Uterus (tissue), 3 donors: ENCODE measurements at regions not wholly inside any gene's neighbourhood (a gene's known extent, or its start where the extent isn't known, plus 50 kb on each side); places are given as distances from the start of the nearest gene placed in this dataset.

Experiments used
- DNase-seq, 2 donors: peaks; one replicate each; pipeline ENCODE4 v3.0.0-alpha.2; 2019 to 2020
- H3K27ac ChIP-seq, 2 donors: fragments of 200-600 bp; sonication (generic); 1 replicate in 1 of 2; 2 replicates in 1 of 2; pipeline ENCODE4 v1.5.1; 2016 to 2018
- H3K27me3 ChIP-seq, 2 donors: fragments of 200-600 bp; sonication (generic); one replicate each; pipeline ENCODE4 v1.5.1; 2018 to 2019; ENCODE audit warnings: control low read depth in 1 of 2
- H3K36me3 ChIP-seq, 2 donors: fragments of 200-600 bp; sonication (generic); one replicate each; pipeline ENCODE4 v1.5.1; 2019; ENCODE audit warnings: control low read depth in 1 of 2
- H3K4me1 ChIP-seq, 2 donors: fragments of 200-600 bp; sonication (generic); one replicate each; pipeline ENCODE4 v1.5.1; 2018 to 2019; ENCODE audit warnings: control low read depth in 1 of 2
- H3K4me3 ChIP-seq, 2 donors: fragments of 200-600 bp; sonication (generic); 1 replicate in 1 of 2; 2 replicates in 1 of 2; pipeline ENCODE4 v1.5.1; 2018 to 2019; ENCODE audit warnings: mild to moderate bottlenecking in 1 of 2
- H3K9me3 ChIP-seq, 2 donors: fragments of 200-600 bp; sonication (generic); one replicate each; pipeline ENCODE4 v1.5.1; 2019; ENCODE audit warnings: control low read depth in 1 of 2
- POLR2A ChIP-seq, 2 donors: fragments of 450-650 bp; IDR thresholded peaks; one replicate each; pipeline ENCODE4 v1.6.1; 2016; ENCODE audit warnings: antibody characterized with exemption in 2 of 2, mild to moderate bottlenecking in 1 of 2, moderate library complexity in 1 of 2
- intact Hi-C: fragments of 100-400 bp; cut with DNase I; formaldehyde crosslinking; loops from one replicate; pipeline ENCODE4 v1.15.1; 2023; ENCODE audit warnings: low total_unique reads
- TF ChIP-seq, protein P1 (sequence below), 4 experiments: fragments of 200-600 bp in 2 of 4; fragments of 450-650 bp in 2 of 4; sonication (generic) in 2 of 4; IDR thresholded peaks; one replicate each; pipeline ENCODE4 v1.5.1; 2016 to 2019; ENCODE audit warnings: antibody characterized with exemption in 4 of 4, mild to moderate bottlenecking in 2 of 4, moderate library complexity in 1 of 4
- donor health status: DM: yes; HTN: yes; CAD: no.

DNA sequence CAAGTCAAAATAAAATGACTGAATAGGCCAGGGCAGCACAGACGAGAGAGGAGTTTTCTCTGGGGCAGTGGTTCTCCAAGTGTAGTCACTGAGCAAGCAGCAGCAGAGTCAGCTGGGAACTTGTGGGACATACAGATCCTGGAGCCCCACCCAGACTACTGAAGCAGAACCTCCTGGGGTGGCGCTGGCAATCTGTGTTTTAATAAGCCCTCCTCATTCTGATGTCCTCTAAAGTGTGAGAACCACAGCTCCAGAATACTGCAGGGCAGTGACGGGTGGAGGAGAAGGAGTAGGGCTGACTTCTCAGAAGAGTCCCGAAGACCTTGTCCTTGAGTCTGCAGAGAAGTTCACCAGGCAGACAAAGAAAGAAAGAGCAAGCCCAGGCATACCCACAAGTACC lies 251.3 kb upstream of the HES1 start:
- H3K4me3 ChIP-seq = no peak overlapping the region
- no peak overlapping the region for H3K27ac ChIP-seq
- H3K27me3 ChIP-seq = no peaks in the 10 kb centered on the region
- intact Hi-C loops = no loop called here
- H3K36me3 ChIP-seq = no peaks in the 10 kb centered on the region
- DNase-seq = no peak
- TF ChIP-seq, protein P1, sequence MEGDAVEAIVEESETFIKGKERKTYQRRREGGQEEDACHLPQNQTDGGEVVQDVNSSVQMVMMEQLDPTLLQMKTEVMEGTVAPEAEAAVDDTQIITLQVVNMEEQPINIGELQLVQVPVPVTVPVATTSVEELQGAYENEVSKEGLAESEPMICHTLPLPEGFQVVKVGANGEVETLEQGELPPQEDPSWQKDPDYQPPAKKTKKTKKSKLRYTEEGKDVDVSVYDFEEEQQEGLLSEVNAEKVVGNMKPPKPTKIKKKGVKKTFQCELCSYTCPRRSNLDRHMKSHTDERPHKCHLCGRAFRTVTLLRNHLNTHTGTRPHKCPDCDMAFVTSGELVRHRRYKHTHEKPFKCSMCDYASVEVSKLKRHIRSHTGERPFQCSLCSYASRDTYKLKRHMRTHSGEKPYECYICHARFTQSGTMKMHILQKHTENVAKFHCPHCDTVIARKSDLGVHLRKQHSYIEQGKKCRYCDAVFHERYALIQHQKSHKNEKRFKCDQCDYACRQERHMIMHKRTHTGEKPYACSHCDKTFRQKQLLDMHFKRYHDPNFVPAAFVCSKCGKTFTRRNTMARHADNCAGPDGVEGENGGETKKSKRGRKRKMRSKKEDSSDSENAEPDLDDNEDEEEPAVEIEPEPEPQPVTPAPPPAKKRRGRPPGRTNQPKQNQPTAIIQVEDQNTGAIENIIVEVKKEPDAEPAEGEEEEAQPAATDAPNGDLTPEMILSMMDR (IDR thresholded peaks at IDR 0.05) = no peak
- no peak for TF ChIP-seq POLR2A (IDR thresholded peaks at IDR 0.05)
- no peaks in the 10 kb centered on the region for H3K4me1 ChIP-seq
- no peaks in the 10 kb centered on the region for H3K9me3 ChIP-seq

DNA sequence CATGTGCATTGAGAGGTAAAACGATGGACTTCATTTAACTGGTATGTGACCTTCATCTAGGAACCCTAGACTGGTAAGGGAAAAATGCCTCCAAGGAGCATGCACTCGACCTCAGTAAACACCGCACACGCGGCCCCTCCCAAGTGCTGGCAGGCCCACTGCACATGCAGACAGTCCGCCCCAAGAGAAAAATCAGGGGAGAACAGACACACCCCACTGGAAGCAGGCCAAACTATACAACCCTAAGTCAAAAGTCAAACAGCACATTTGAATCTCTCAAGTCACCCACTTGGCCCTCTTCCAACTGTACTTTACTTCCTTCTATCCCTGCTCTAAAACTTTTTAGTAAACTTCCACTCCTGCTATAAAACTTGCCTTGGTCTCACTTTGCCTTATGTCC lies 250.1 kb upstream of the HES1 start:
- H3K36me3 ChIP-seq = no peaks in the 10 kb centered on the region
- H3K27me3 ChIP-seq = no peaks in the 10 kb centered on the region
- no peaks in the 10 kb centered on the region for H3K9me3 ChIP-seq
- no peak overlapping the region for H3K27ac ChIP-seq
- no peak for DNase-seq
- H3K4me3 ChIP-seq = no peak overlapping the region
- intact Hi-C loops = no loop called here
- H3K4me1 ChIP-seq = no peaks in the 10 kb centered on the region
- no peak for TF ChIP-seq POLR2A (IDR thresholded peaks at IDR 0.05)
- TF ChIP-seq, protein P1 (IDR thresholded peaks at IDR 0.05) = no peak

DNA sequence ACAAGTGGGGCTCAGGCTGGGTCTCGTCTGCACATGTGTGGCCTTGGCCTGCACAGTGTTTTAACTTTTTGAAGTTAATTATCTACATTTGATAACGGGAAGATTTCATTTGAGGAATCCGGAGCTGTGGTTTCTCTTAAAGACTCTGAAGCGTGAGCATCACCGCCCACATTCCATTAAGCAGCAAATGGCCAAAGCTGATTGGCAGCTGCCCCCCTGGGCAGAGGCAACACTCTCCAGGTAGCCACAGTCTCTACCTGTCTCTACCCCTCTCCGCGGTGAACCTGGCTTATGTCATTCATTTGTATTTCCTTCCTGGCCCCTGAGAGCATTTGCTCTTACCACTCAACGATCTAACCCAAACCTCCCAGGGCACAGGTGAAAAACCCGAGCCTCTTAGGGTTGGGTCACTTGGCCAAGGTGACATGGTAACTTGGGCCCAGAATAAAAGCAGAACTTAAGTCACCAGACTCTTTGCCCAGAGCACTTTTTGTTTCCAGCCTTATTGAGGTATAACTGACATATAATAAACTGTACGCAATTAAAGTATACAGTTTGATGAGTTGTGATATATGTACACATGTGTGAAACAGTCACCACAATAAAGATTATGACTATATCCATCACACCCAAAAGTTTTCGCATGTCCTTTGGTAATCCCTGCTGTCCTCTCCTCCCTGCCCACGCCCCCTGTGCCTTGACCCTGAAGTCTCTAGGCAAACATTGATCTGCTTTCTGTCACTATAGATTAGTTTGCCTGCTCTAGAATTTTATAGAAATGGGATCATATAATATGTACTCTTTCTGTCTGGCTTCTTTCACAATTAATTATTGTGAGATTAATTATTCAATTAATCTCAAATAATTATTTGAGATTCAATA lies 245.7 kb upstream of the HES1 start:
- Histone ChIP-seq H3K4me1 (no peaks in the 10 kb centered on the region), H3K27ac (no peak overlapping the region), H3K4me3 (no peak overlapping the region), H3K9me3 (no peaks in the 10 kb centered on the region), H3K36me3 (no peaks in the 10 kb centered on the region), H3K27me3 (no peaks in the 10 kb centered on the region)
- TF ChIP-seq POLR2A (IDR thresholded peaks at IDR 0.05) = no peak
- TF ChIP-seq, protein P1 (IDR thresholded peaks at IDR 0.05) = no peak
- no peak for DNase-seq
- intact Hi-C loops = no loop called here

DNA sequence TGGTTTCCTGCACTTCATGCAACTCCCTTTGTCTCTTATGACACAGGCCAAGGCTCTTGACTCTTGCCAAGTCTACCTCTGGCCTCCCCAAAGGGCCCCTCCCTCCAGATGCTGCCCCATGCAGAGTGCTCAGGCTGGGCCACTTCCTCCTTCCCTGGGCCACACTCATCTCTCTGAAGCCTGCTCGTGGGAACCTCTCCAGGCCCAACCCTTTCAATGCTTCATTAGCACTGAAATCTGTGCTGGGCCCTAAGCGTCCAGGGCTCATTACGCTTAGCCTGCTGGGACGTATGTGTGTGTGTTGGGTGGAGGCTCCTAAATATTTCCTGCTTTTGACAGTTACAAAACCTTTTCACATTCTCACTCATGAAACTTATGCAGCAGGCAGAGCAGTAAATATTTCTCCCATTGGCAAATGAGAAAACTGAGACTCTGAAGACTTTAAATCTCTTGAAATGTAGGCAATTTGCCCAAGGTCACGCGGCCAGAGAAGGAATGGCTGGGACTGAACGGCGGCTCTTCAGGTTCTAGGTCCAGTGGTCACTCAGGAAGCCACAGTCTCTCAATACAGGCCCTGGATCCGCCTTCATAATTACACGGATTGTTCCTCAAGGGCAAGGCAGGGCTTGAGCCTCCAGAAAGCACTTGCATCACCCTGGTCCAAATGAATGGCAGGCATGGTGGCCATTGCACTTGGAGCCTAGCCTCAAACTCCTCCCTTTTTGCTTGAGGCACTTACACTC lies 241.7 kb upstream of the HES1 start:
- H3K27me3 ChIP-seq = no peaks in the 10 kb centered on the region

More for the DNA sequence above, 241.7 kb upstream of the HES1 start:
- DNase-seq = peak in 1 of 2 donors; percentile 29
- no peak overlapping the region for H3K4me3 ChIP-seq
- H3K4me1 ChIP-seq = no peaks in the 10 kb centered on the region
- TF ChIP-seq POLR2A (IDR thresholded peaks at IDR 0.05) = no peak
- TF ChIP-seq, protein P1 (IDR thresholded peaks at IDR 0.05) = no peak
- no peaks in the 10 kb centered on the region for H3K9me3 ChIP-seq
- no peak overlapping the region for H3K27ac ChIP-seq
- no peaks in the 10 kb centered on the region for H3K36me3 ChIP-seq
- intact Hi-C loops = no loop called here
